NCI-H69 (cell line): ENCODE measurements at regions not wholly inside any gene's neighbourhood (a gene's known extent, or its start where the extent isn't known, plus 50 kb on each side); places are given as distances from the start of the nearest gene placed in this dataset.

ENCODE experiments used
- DNase-seq: peaks from one replicate; lab custom pipeline; 2025; lab: John Stamatoyannopoulos, UW

GRCh38 chr4:123990310-123990870 is 593.8 kb downstream of the SPRY1 start:
- no peak for DNase-seq

- DNase-seq = no peak
Measured at GRCh38 chr4:123994917-123995316, 598.3 kb downstream of the SPRY1 start.

- no peak for DNase-seq
Measured at GRCh38 chr4:123995936-123996335, 599.3 kb downstream of the SPRY1 start.

GRCh38 chr4:123996718-123997510 is 600.3 kb downstream of the SPRY1 start:
- peak; percentile 43 for DNase-seq

GRCh38 chr4:123997776-123998449 is 601.3 kb downstream of the SPRY1 start:
- no peak for DNase-seq

- no peak for DNase-seq
Measured at GRCh38 chr4:124000233-124000632, 603.6 kb downstream of the SPRY1 start.

- DNase-seq = no peak
Measured at GRCh38 chr4:124015766-124016165, 619.2 kb downstream of the SPRY1 start.

- no peak for DNase-seq
Measured at GRCh38 chr4:124017185-124017785, 620.7 kb downstream of the SPRY1 start.

- DNase-seq = peak; percentile 57
Measured at GRCh38 chr4:124018383-124019317, 622.1 kb downstream of the SPRY1 start.

GRCh38 chr4:124019749-124020549 is 623.4 kb downstream of the SPRY1 start:
- no peak for DNase-seq

GRCh38 chr4:124025000-124025399 is 628.4 kb downstream of the SPRY1 start:
- DNase-seq = no peak

GRCh38 chr4:124025428-124025827 is 628.8 kb downstream of the SPRY1 start:
- no peak for DNase-seq

- DNase-seq = no peak
Measured at GRCh38 chr4:124028182-124028581, 631.6 kb downstream of the SPRY1 start.

GRCh38 chr4:124030147-124030546 is 633.6 kb downstream of the SPRY1 start:
- DNase-seq = peak; percentile 5

- no peak for DNase-seq
Measured at GRCh38 chr4:124032035-124032434, 635.4 kb downstream of the SPRY1 start.

- DNase-seq = no peak
Measured at GRCh38 chr4:124035364-124036041, 638.9 kb downstream of the SPRY1 start.

- no peak for DNase-seq
Measured at GRCh38 chr4:124037236-124037635, 640.6 kb downstream of the SPRY1 start.

- DNase-seq = no peak
Measured at GRCh38 chr4:124044330-124044729, 647.7 kb downstream of the SPRY1 start.

GRCh38 chr4:124044867-124045266 is 648.3 kb downstream of the SPRY1 start:
- peak; percentile 1 for DNase-seq

GRCh38 chr4:124046190-124046589 is 649.6 kb downstream of the SPRY1 start:
- DNase-seq = no peak
